Stimulated activated naive CD8-positive, alpha-beta T cell treated with anti-CD3 and anti-CD28 coated beads, Interleukin-15, amount 100 ng/mL, for 72 hours (primary cell): ENCODE measurements at regions not wholly inside any gene's neighbourhood (a gene's known extent, or its start where the extent isn't known, plus 50 kb on each side); places are given as distances from the start of the nearest gene placed in this dataset.
"Not testable (repeated sequence)": the region's sequence is repeated elsewhere in the genome, so short reads cannot be mapped to it uniquely, and the experiment has no call there.

Experiments
- ATAC-seq: fragments of 150-1000 bp; cut with Tn5 transposase; 2 replicates; pipeline ENCODE4 v1.10.0; 2021; ENCODE audit warnings: mild to moderate bottlenecking, moderate library complexity
- DNase-seq, 2 donors: peaks; one replicate each; pipeline ENCODE4 v3.0.0; 2021 to 2022
- H3K27ac Mint-ChIP-seq, 2 donors: one replicate each; pipeline ENCODE4 v1.8.0; 2022; ENCODE audit warnings: mild to moderate bottlenecking in 2 of 2, mixed read lengths in 2 of 2, moderate library complexity in 2 of 2
- H3K27me3 Mint-ChIP-seq: one replicate; pipeline ENCODE4 v1.8.0; 2022; ENCODE audit warnings: mixed read lengths
- H3K4me1 Mint-ChIP-seq: one replicate; pipeline ENCODE4 v1.8.0; 2022; ENCODE audit warnings: mild to moderate bottlenecking, mixed read lengths
- H3K4me3 Mint-ChIP-seq, 2 donors: one replicate each; pipeline ENCODE4 v1.8.0; 2022; ENCODE audit warnings: mild to moderate bottlenecking in 2 of 2, mixed read lengths in 2 of 2, moderate library complexity in 1 of 2
- H3K9me3 Mint-ChIP-seq, 2 donors: one replicate each; pipeline ENCODE4 v1.8.0; 2022; ENCODE audit warnings: mixed read lengths in 2 of 2

- peaks cover 7% of the 10 kb centered on the region for H3K4me1 Mint-ChIP-seq
- no peak overlapping the region for H3K4me3 Mint-ChIP-seq
- H3K9me3 Mint-ChIP-seq: no peaks in the 10 kb centered on the region
- DNase-seq (no peak), ATAC-seq (no peak)
- H3K27ac Mint-ChIP-seq: no peak overlapping the region
- no peaks in the 10 kb centered on the region for H3K27me3 Mint-ChIP-seq
Observed at GRCh38 chr3:153458881-153459280, 296.9 kb downstream of the RAP2B start.

- H3K27ac Mint-ChIP-seq: peak overlapping the region in 1 of 2 donors; percentile 13
- ATAC-seq: no peak
Observed at GRCh38 chr3:153462545-153462944, 300.5 kb downstream of the RAP2B start.

GRCh38 chr3:153463895-153464294 lies 301.9 kb downstream of the RAP2B start:
- no peaks in the 10 kb centered on the region for H3K9me3 Mint-ChIP-seq
- peaks cover 7% of the 10 kb centered on the region for H3K4me1 Mint-ChIP-seq
- ATAC-seq (no peak), DNase-seq (no peak)
- H3K4me3 Mint-ChIP-seq: no peak overlapping the region
- no peaks in the 10 kb centered on the region for H3K27me3 Mint-ChIP-seq
- no peak overlapping the region for H3K27ac Mint-ChIP-seq

More at GRCh38 chr3:153462545-153462944, 300.5 kb downstream of the RAP2B start:
- Mint-ChIP-seq H3K9me3 (no peaks in the 10 kb centered on the region), H3K4me1 (peaks cover 7% of the 10 kb centered on the region), H3K27me3 (no peaks in the 10 kb centered on the region), H3K4me3 (no peak overlapping the region)
- no peak for DNase-seq

- Mint-ChIP-seq H3K9me3 (no peaks in the 10 kb centered on the region), H3K4me3 (no peak overlapping the region), H3K27me3 (no peaks in the 10 kb centered on the region), H3K27ac (no peak overlapping the region), H3K4me1 (no peaks in the 10 kb centered on the region)
- DNase-seq: no peak
- no peak for ATAC-seq
Observed at GRCh38 chr3:153469162-153469561, 307.1 kb downstream of the RAP2B start.

- no peak overlapping the region for H3K4me3 Mint-ChIP-seq
- no peak for DNase-seq
- H3K4me1 Mint-ChIP-seq: peaks cover 15% of the 10 kb centered on the region
- H3K27me3 Mint-ChIP-seq: no peaks in the 10 kb centered on the region
- H3K27ac Mint-ChIP-seq: no peak overlapping the region
- H3K9me3 Mint-ChIP-seq: no peaks in the 10 kb centered on the region
- ATAC-seq: no peak
Observed at GRCh38 chr3:153484842-153485241, 322.8 kb downstream of the RAP2B start.

GRCh38 chr3:153495422-153495821 lies 333.4 kb downstream of the RAP2B start:
- H3K27ac Mint-ChIP-seq: peak overlapping the region in 1 of 2 donors; percentile 28
- no peaks in the 10 kb centered on the region for H3K9me3 Mint-ChIP-seq
- DNase-seq: no peak

GRCh38 chr3:153502682-153503081 lies 340.7 kb downstream of the RAP2B start:
- H3K4me3 Mint-ChIP-seq: no peak overlapping the region
- H3K4me1 Mint-ChIP-seq: no peaks in the 10 kb centered on the region
- no peak for DNase-seq
- H3K27me3 Mint-ChIP-seq: no peaks in the 10 kb centered on the region
- H3K9me3 Mint-ChIP-seq: no peaks in the 10 kb centered on the region
- no peak for ATAC-seq
- H3K27ac Mint-ChIP-seq: no peak overlapping the region

More at GRCh38 chr3:153495422-153495821, 333.4 kb downstream of the RAP2B start:
- no peak for ATAC-seq
- no peaks in the 10 kb centered on the region for H3K4me1 Mint-ChIP-seq
- H3K27me3 Mint-ChIP-seq: no peaks in the 10 kb centered on the region
- H3K4me3 Mint-ChIP-seq: no peak overlapping the region

- Mint-ChIP-seq H3K27ac (no peak overlapping the region), H3K4me3 (no peak overlapping the region), H3K4me1 (no peaks in the 10 kb centered on the region), H3K9me3 (peaks cover 0 to 1% of the 10 kb centered on the region in 2 donors), H3K27me3 (no peaks in the 10 kb centered on the region)
- DNase-seq (no peak), ATAC-seq (no peak)
Observed at GRCh38 chr3:153503873-153504272, 341.8 kb downstream of the RAP2B start.

GRCh38 chr3:153506205-153506604 lies 344.2 kb downstream of the RAP2B start:
- not testable (repeated sequence) for DNase-seq, H3K4me1 Mint-ChIP-seq, H3K9me3 Mint-ChIP-seq, H3K27me3 Mint-ChIP-seq, H3K27ac Mint-ChIP-seq, ATAC-seq, H3K4me3 Mint-ChIP-seq

- DNase-seq, H3K27me3 Mint-ChIP-seq, H3K4me3 Mint-ChIP-seq, H3K9me3 Mint-ChIP-seq, H3K27ac Mint-ChIP-seq, ATAC-seq, H3K4me1 Mint-ChIP-seq: not testable (repeated sequence)
Observed at GRCh38 chr3:153506686-153507085, 344.7 kb downstream of the RAP2B start.

- Mint-ChIP-seq H3K27ac (no peak overlapping the region), H3K27me3 (no peaks in the 10 kb centered on the region), H3K9me3 (peaks cover 0 to 14% of the 10 kb centered on the region in 2 donors), H3K4me1 (no peaks in the 10 kb centered on the region), H3K4me3 (no peak overlapping the region)
- DNase-seq (no peak), ATAC-seq (no peak)
Observed at GRCh38 chr3:153513236-153513635, 351.2 kb downstream of the RAP2B start.

GRCh38 chr3:153528473-153528872 lies 366.4 kb downstream of the RAP2B start:
- DNase-seq (no peak), ATAC-seq (no peak)
- peaks cover 5 to 20% of the 10 kb centered on the region in 2 donors for H3K9me3 Mint-ChIP-seq
- H3K27ac Mint-ChIP-seq: no peak overlapping the region
- H3K4me3 Mint-ChIP-seq: no peak overlapping the region
- H3K4me1 Mint-ChIP-seq: no peaks in the 10 kb centered on the region
- no peaks in the 10 kb centered on the region for H3K27me3 Mint-ChIP-seq

- Mint-ChIP-seq H3K27me3 (no peaks in the 10 kb centered on the region), H3K27ac (no peak overlapping the region), H3K4me3 (no peak overlapping the region), H3K4me1 (no peaks in the 10 kb centered on the region), H3K9me3 (peaks cover 0 to 7% of the 10 kb centered on the region in 2 donors)
- no peak for DNase-seq
- no peak for ATAC-seq
Observed at GRCh38 chr3:153539263-153539662, 377.2 kb downstream of the RAP2B start.

GRCh38 chr3:153545471-153545870 lies 383.4 kb downstream of the RAP2B start:
- ATAC-seq (no peak), DNase-seq (no peak)
- Mint-ChIP-seq H3K27me3 (no peaks in the 10 kb centered on the region), H3K4me3 (no peak overlapping the region), H3K27ac (peak overlapping the region in 1 of 2 donors; percentile 40), H3K9me3 (peaks cover 0 to 7% of the 10 kb centered on the region in 2 donors), H3K4me1 (no peaks in the 10 kb centered on the region)

GRCh38 chr3:153547970-153548369 lies 385.9 kb downstream of the RAP2B start:
- H3K27ac Mint-ChIP-seq: no peak overlapping the region

GRCh38 chr3:153549686-153550085 lies 387.7 kb downstream of the RAP2B start:
- not testable (repeated sequence) for H3K27me3 Mint-ChIP-seq, H3K27ac Mint-ChIP-seq, H3K4me1 Mint-ChIP-seq, H3K4me3 Mint-ChIP-seq, H3K9me3 Mint-ChIP-seq, DNase-seq, ATAC-seq

More at GRCh38 chr3:153547970-153548369, 385.9 kb downstream of the RAP2B start:
- H3K4me3 Mint-ChIP-seq: no peak overlapping the region
- ATAC-seq (no peak), DNase-seq (no peak)
- peaks cover 0 to 7% of the 10 kb centered on the region in 2 donors for H3K9me3 Mint-ChIP-seq
- H3K27me3 Mint-ChIP-seq: no peaks in the 10 kb centered on the region
- no peaks in the 10 kb centered on the region for H3K4me1 Mint-ChIP-seq

GRCh38 chr3:153551536-153552285 lies 389.7 kb downstream of the RAP2B start:
- Mint-ChIP-seq H3K4me3 (no peak overlapping the region), H3K27me3 (no peaks in the 10 kb centered on the region), H3K9me3 (no peaks in the 10 kb centered on the region), H3K27ac (no peak overlapping the region), H3K4me1 (peaks cover 4% of the 10 kb centered on the region)
- no peak for ATAC-seq
- no peak for DNase-seq
